NT2/D1 (cell line): ENCODE measurements at regions not wholly inside any gene's neighbourhood (a gene's known extent, or its start where the extent isn't known, plus 50 kb on each side); places are given as distances from the start of the nearest gene placed in this dataset.

ENCODE experiments used
- DNase-seq: peaks from one replicate; pipeline ENCODE4 v3.0.0-alpha.2; 2011; ENCODE audit warnings: low read depth, low spot score
- H3K27me3 ChIP-seq: 2 replicates; pipeline ENCODE4 v1.6.0; 2011; ENCODE audit warnings: mild to moderate bottlenecking; ENCODE audit not compliant: insufficient read length, insufficient read depth
- H3K36me3 ChIP-seq: 2 replicates; pipeline ENCODE4 v1.6.1; 2011; ENCODE audit warnings: mild to moderate bottlenecking, low read length, mixed read lengths; ENCODE audit not compliant: insufficient read depth, insufficient read length
- H3K4me1 ChIP-seq: 2 replicates; pipeline ENCODE4 v1.5.1; 2011; ENCODE audit not compliant: insufficient read depth, insufficient read length
- H3K4me3 ChIP-seq: 2 replicates; pipeline ENCODE4 v1.5.1; 2011; ENCODE audit warnings: low read depth; ENCODE audit not compliant: insufficient read length
- H3K9ac ChIP-seq: 2 replicates; pipeline ENCODE4 v1.6.0; 2011; ENCODE audit warnings: low read depth; ENCODE audit not compliant: insufficient read length
- H3K9me3 ChIP-seq: 2 replicates; pipeline ENCODE4 v1.5.1; 2011; ENCODE audit warnings: mild to moderate bottlenecking, low read length; ENCODE audit not compliant: insufficient read depth
- SUZ12 ChIP-seq: IDR thresholded peaks from 2 replicates; pipeline ENCODE4 v1.6.1; 2011; ENCODE audit not compliant: insufficient read length, insufficient read depth; ENCODE audit errors: extremely low read depth
- YY1 ChIP-seq: IDR thresholded peaks from 2 replicates; pipeline ENCODE4 v1.6.1; 2011; ENCODE audit not compliant: insufficient read length, insufficient read depth
- ZNF274 ChIP-seq: IDR thresholded peaks from 2 replicates; pipeline ENCODE4 v1.6.1; 2011; ENCODE audit warnings: mild to moderate bottlenecking, low read depth, low read length

- no peak overlapping the region for H3K4me3 ChIP-seq
- no peaks in the 10 kb centered on the region for H3K36me3 ChIP-seq
- DNase-seq: no peak
- TF ChIP-seq SUZ12 (no peak), ZNF274 (no peak), YY1 (no peak)
- no peaks in the 10 kb centered on the region; the same call in 1 of the 2 replicates for H3K9me3 ChIP-seq
- H3K9ac ChIP-seq: no peak overlapping the region
- H3K27me3 ChIP-seq: no peaks in the 10 kb centered on the region
- H3K4me1 ChIP-seq: no peaks in the 10 kb centered on the region
Measured at GRCh38 chr7:42314696-42315095, 77.7 kb upstream of the GLI3 start.

- Histone ChIP-seq H3K36me3 (no peaks in the 10 kb centered on the region), H3K27me3 (no peaks in the 10 kb centered on the region), H3K9me3 (no peaks in the 10 kb centered on the region; the same call in 1 of the 2 replicates), H3K4me1 (no peaks in the 10 kb centered on the region), H3K9ac (no peak overlapping the region), H3K4me3 (no peak overlapping the region)
- TF ChIP-seq SUZ12 (no peak), ZNF274 (no peak), YY1 (no peak)
- DNase-seq: no peak
Measured at GRCh38 chr7:42311195-42311594, 74.2 kb upstream of the GLI3 start.

GRCh38 chr7:42292991-42293521, 56.0 kb upstream of the GLI3 start:
- DNase-seq: no peak
- H3K9me3 ChIP-seq: no peaks in the 10 kb centered on the region

GRCh38 chr7:42289473-42289872, 52.5 kb upstream of the GLI3 start:
- H3K9me3 ChIP-seq: no peaks in the 10 kb centered on the region

More at GRCh38 chr7:42292991-42293521, 56.0 kb upstream of the GLI3 start:
- no peak overlapping the region for H3K9ac ChIP-seq
- no peaks in the 10 kb centered on the region for H3K36me3 ChIP-seq
- H3K4me3 ChIP-seq: no peak overlapping the region
- TF ChIP-seq SUZ12: no peak
- no peak for TF ChIP-seq ZNF274
- no peak for TF ChIP-seq YY1
- no peaks in the 10 kb centered on the region for H3K4me1 ChIP-seq
- H3K27me3 ChIP-seq: no peaks in the 10 kb centered on the region

More at GRCh38 chr7:42289473-42289872, 52.5 kb upstream of the GLI3 start:
- no peak overlapping the region for H3K4me3 ChIP-seq
- no peak for DNase-seq
- TF ChIP-seq SUZ12: no peak
- no peaks in the 10 kb centered on the region for H3K36me3 ChIP-seq
- H3K4me1 ChIP-seq: no peaks in the 10 kb centered on the region
- H3K9ac ChIP-seq: no peak overlapping the region
- H3K27me3 ChIP-seq: no peaks in the 10 kb centered on the region
